H9 (cell line): ENCODE measurements at regions not wholly inside any gene's neighbourhood (a gene's known extent, or its start where the extent isn't known, plus 50 kb on each side); places are given as distances from the start of the nearest gene placed in this dataset.

Experiments
- DNase-seq: peaks from one replicate; pipeline ENCODE4 v3.0.0-alpha.2; 2017
- H2AFZ ChIP-seq: one replicate; pipeline ENCODE4 v1.6.1; 2013; ENCODE audit warnings: mild to moderate bottlenecking, low read length, control low read depth, moderate library complexity
- H2AK5ac ChIP-seq: 2 replicates; pipeline ENCODE4 v1.6.1; 2013; ENCODE audit warnings: low read length, control low read depth, mixed read lengths; ENCODE audit not compliant: insufficient read length
- H2BK120ac ChIP-seq: one replicate; pipeline ENCODE4 v1.6.1; 2013; ENCODE audit warnings: low read depth, mild to moderate bottlenecking, low read length, control low read depth, inconsistent platforms; ENCODE audit not compliant: poor library complexity, severe bottlenecking
- H2BK12ac ChIP-seq: 2 replicates; pipeline ENCODE4 v1.6.1; 2013; ENCODE audit warnings: low read length, control low read depth, mixed read lengths, low read depth; ENCODE audit not compliant: insufficient read length
- H2BK15ac ChIP-seq: 2 replicates; pipeline ENCODE4 v1.6.1; 2013; ENCODE audit warnings: low read depth, low read length, control low read depth
- H2BK20ac ChIP-seq: one replicate; pipeline ENCODE4 v1.6.1; 2013; ENCODE audit warnings: low read depth, mild to moderate bottlenecking, low read length, control low read depth, inconsistent platforms; ENCODE audit not compliant: poor library complexity, severe bottlenecking
- H2BK5ac ChIP-seq: 2 replicates; pipeline ENCODE4 v1.6.1; 2013; ENCODE audit warnings: low read length, control low read depth, mixed read lengths; ENCODE audit not compliant: insufficient read length
- H3K14ac ChIP-seq: 2 replicates; pipeline ENCODE4 v1.6.1; 2013; ENCODE audit warnings: low read length, control low read depth; ENCODE audit not compliant: insufficient read depth
- H3K18ac ChIP-seq: 2 replicates; pipeline ENCODE4 v1.6.1; 2013; ENCODE audit warnings: low read depth, mild to moderate bottlenecking, mixed read lengths, low read length, control low read depth; ENCODE audit not compliant: insufficient read length
- H3K23ac ChIP-seq: 2 replicates; pipeline ENCODE4 v1.6.1; 2013; ENCODE audit warnings: low read length, control low read depth, mixed read lengths, low read depth; ENCODE audit not compliant: insufficient read length
- H3K23me2 ChIP-seq: 2 replicates; pipeline ENCODE4 v1.6.1; 2013; ENCODE audit warnings: low read depth, mild to moderate bottlenecking, mixed read lengths, low read length, control low read depth; ENCODE audit not compliant: insufficient read length, poor library complexity, severe bottlenecking
- H3K27ac ChIP-seq: 2 replicates; pipeline ENCODE4 v1.5.1; 2013; ENCODE audit warnings: low read length, control low read depth, mixed read lengths, low read depth; ENCODE audit not compliant: insufficient read length
- H3K27me3 ChIP-seq: 2 replicates; pipeline ENCODE4 v1.6.1; 2013; ENCODE audit warnings: low read length, control low read depth, inconsistent platforms; ENCODE audit not compliant: insufficient read depth
- H3K4ac ChIP-seq: 2 replicates; pipeline ENCODE4 v1.6.1; 2013; ENCODE audit warnings: low read depth, mild to moderate bottlenecking, control low read depth, inconsistent platforms, low read length, moderate library complexity
- H3K4me1 ChIP-seq: 2 replicates; pipeline ENCODE4 v1.6.1; 2013; ENCODE audit warnings: low read length, control low read depth, inconsistent platforms; ENCODE audit not compliant: insufficient read depth
- H3K4me2 ChIP-seq: 2 replicates; pipeline ENCODE4 v1.6.1; 2013; ENCODE audit warnings: low read length, control low read depth, mixed read lengths; ENCODE audit not compliant: insufficient read length, insufficient read depth
- H3K56ac ChIP-seq: 2 replicates; pipeline ENCODE4 v1.6.1; 2013; ENCODE audit warnings: low read depth, mild to moderate bottlenecking, mixed read lengths, low read length, control low read depth; ENCODE audit not compliant: insufficient read length
- H3K79me1 ChIP-seq: 2 replicates; pipeline ENCODE4 v1.6.1; 2013; ENCODE audit warnings: low read depth, mild to moderate bottlenecking, moderate library complexity, low read length, control low read depth, inconsistent platforms; ENCODE audit not compliant: insufficient read depth, poor library complexity, severe bottlenecking
- H3K79me2 ChIP-seq: 2 replicates; pipeline ENCODE4 v1.6.1; 2013; ENCODE audit warnings: low read length, control low read depth, inconsistent platforms; ENCODE audit not compliant: insufficient read depth
- H3K9ac ChIP-seq: 2 replicates; pipeline ENCODE4 v1.6.1; 2013; ENCODE audit warnings: low read length, control low read depth, mixed read lengths; ENCODE audit not compliant: insufficient read length; ENCODE audit errors: extremely low read depth
- H3K9me3 ChIP-seq: one replicate; pipeline ENCODE4 v1.6.1; 2013; ENCODE audit warnings: low read depth, low read length, inconsistent platforms; ENCODE audit not compliant: control insufficient read depth
- H3T11ph ChIP-seq: one replicate; pipeline ENCODE4 v1.6.1; 2013; ENCODE audit warnings: mild to moderate bottlenecking, low read length, control low read depth, inconsistent platforms
- H4K20me1 ChIP-seq: one replicate; pipeline ENCODE4 v1.6.1; 2013; ENCODE audit not compliant: control insufficient read depth, insufficient read length, insufficient read depth
- H4K5ac ChIP-seq: 2 replicates; pipeline ENCODE4 v1.6.1; 2013; ENCODE audit warnings: low read depth, mild to moderate bottlenecking, mixed read lengths, low read length, control low read depth; ENCODE audit not compliant: insufficient read length
- H4K8ac ChIP-seq: replicated peaks from 2 replicates; pipeline ENCODE4 v1.6.1; 2013; ENCODE audit warnings: low read length, control low read depth, mixed read lengths, low read depth; ENCODE audit not compliant: insufficient read length
- H4K91ac ChIP-seq: 2 replicates; pipeline ENCODE4 v1.6.1; 2013; ENCODE audit warnings: low read depth, mild to moderate bottlenecking, moderate library complexity, mixed read lengths, low read length, control low read depth; ENCODE audit not compliant: insufficient read length
- H3K27ac Mint-ChIP-seq, 3 experiments: 2 replicates in 2 of 3; 3 replicates in 1 of 3; pipeline ENCODE4 v1.8.0; 2020 to 2021; ENCODE audit warnings: mixed read lengths in 3 of 3, mild to moderate bottlenecking in 1 of 3, moderate library complexity in 1 of 3
- H3K27me3 Mint-ChIP-seq: 2 replicates; pipeline ENCODE4 v1.8.0; 2021; ENCODE audit warnings: low read depth, mild to moderate bottlenecking, moderate library complexity, mixed read lengths
- H3K36me3 Mint-ChIP-seq, 3 experiments: 2 replicates in 2 of 3; 3 replicates in 1 of 3; pipeline ENCODE4 v1.8.0; 2020 to 2021; ENCODE audit warnings: low read depth in 3 of 3, mixed read lengths in 3 of 3; ENCODE audit not compliant: insufficient read depth in 1 of 3
- H3K4me1 Mint-ChIP-seq, 2 experiments: 2 replicates each; pipeline ENCODE4 v1.8.0; 2020; ENCODE audit warnings: mixed read lengths in 2 of 2
- H3K4me3 Mint-ChIP-seq, 2 experiments: 2 replicates in 1 of 2; 3 replicates in 1 of 2; pipeline ENCODE4 v1.8.0; 2020 to 2021; ENCODE audit warnings: mild to moderate bottlenecking in 2 of 2, mixed read lengths in 2 of 2, moderate library complexity in 1 of 2
- H3K9me3 Mint-ChIP-seq, 2 experiments: 2 replicates in 1 of 2; 3 replicates in 1 of 2; pipeline ENCODE4 v1.8.0; 2020; ENCODE audit warnings: mild to moderate bottlenecking in 2 of 2, mixed read lengths in 2 of 2, moderate library complexity in 1 of 2
- CTCF ChIP-seq: fragments of 200-600 bp; sonication (generic); conservative IDR thresholded peaks from 3 replicates; pipeline ENCODE4 v1.8.0; 2021; ENCODE audit warnings: antibody characterized with exemption, mild to moderate bottlenecking
- WGBS: extraction: QIAGEN DNeasy Blood & Tissue Kit; methylation state at CpG from one replicate; pipeline ENCODE4 v1.1.7; 2013; ENCODE audit warnings: missing lambda C conversion rate, low lambda C conversion rate, mixed read lengths; ENCODE audit not compliant: insufficient read length; ENCODE audit errors: extremely low coverage; 5-methylcytosine and 5-hydroxymethylcytosine counted together

GRCh38 chr2:20110383-20110782 is 59.0 kb upstream of the LAPTM4A start:
- Histone ChIP-seq H3T11ph (no peak overlapping the region), H3K27me3 (no peaks in the 10 kb centered on the region), H2BK15ac (no peak overlapping the region), H4K91ac (no peak overlapping the region), H3K4ac (no peak overlapping the region), H3K4me1 (no peaks in the 10 kb centered on the region), H3K79me2 (no peaks in the 10 kb centered on the region), H3K9ac (no peak overlapping the region), H3K4me2 (no peak overlapping the region), H4K5ac (no peak overlapping the region), H2BK20ac (no peak overlapping the region), H2BK12ac (no peak overlapping the region), H3K14ac (no peak overlapping the region), H3K56ac (no peak overlapping the region), H2BK5ac (no peak overlapping the region), H3K23me2 (no peaks in the 10 kb centered on the region), H3K23ac (no peak overlapping the region), H4K20me1 (no peaks in the 10 kb centered on the region), H2BK120ac (no peak overlapping the region), H4K8ac (no peak overlapping the region), H2AK5ac (no peak overlapping the region), H3K18ac (no peak overlapping the region), H3K27ac (no peak overlapping the region), H3K9me3 (no peaks in the 10 kb centered on the region), H2AFZ (no peak overlapping the region), H3K79me1 (no peaks in the 10 kb centered on the region)
- no peak overlapping the region for H3K27ac Mint-ChIP-seq
- no CpG with 5 or more reads among the region's 3 CpGs for WGBS
- no peak for TF ChIP-seq CTCF
- DNase-seq, result no peak
- H3K27me3 Mint-ChIP-seq, result peaks cover 28% of the 10 kb centered on the region
- peaks cover 7% of the 10 kb centered on the region in 2 experiments; a peak in 4 of 5 replicates for H3K9me3 Mint-ChIP-seq
- H3K36me3 Mint-ChIP-seq, result peaks cover 0 to 7% (median 0%) of the 10 kb centered on the region in 3 experiments; a peak in 2 of 7 replicates
- peaks cover 2 to 3% of the 10 kb centered on the region in 2 experiments for H3K4me1 Mint-ChIP-seq
- H3K4me3 Mint-ChIP-seq, result no peak overlapping the region
